WTC11 (cell line): ENCODE measurements at regions not wholly inside any gene's neighbourhood (a gene's known extent, or its start where the extent isn't known, plus 50 kb on each side); places are given as distances from the start of the nearest gene placed in this dataset.

Experiments
- ATAC-seq: fragments of 200-7000 bp; cut with Tn5 transposase; 2 replicates; pipeline ENCODE4 v1.10.0; 2021; ENCODE audit warnings: mild to moderate bottlenecking, moderate library complexity
- CTCF ChIA-PET: fragments of 300-600 bp; sonication (Branson Sonifier 250); formaldehyde crosslinking; loops from one replicate; lab custom pipeline; 2021; ENCODE audit warnings: antibody characterized with exemption; lab: Charles Lee
- POLR2A ChIA-PET: fragments of 350-600 bp; sonication (Branson Sonifier 250); formaldehyde crosslinking; loops from one replicate; lab custom pipeline; 2021; ENCODE audit warnings: antibody characterized with exemption; lab: Charles Lee
- DNase-seq: peaks from one replicate; pipeline ENCODE4 v3.0.0; 2021; ENCODE audit warnings: low spot score
- H3K27ac Mint-ChIP-seq: 2 replicates; pipeline ENCODE4 v1.8.0; 2021; ENCODE audit warnings: mixed read lengths
- H3K27me3 Mint-ChIP-seq: 2 replicates; pipeline ENCODE4 v1.8.0; 2021; ENCODE audit warnings: low read depth, mild to moderate bottlenecking, moderate library complexity, mixed read lengths
- H3K36me3 Mint-ChIP-seq: 2 replicates; pipeline ENCODE4 v1.8.0; 2021; ENCODE audit warnings: mixed read lengths
- H3K4me1 Mint-ChIP-seq: 2 replicates; pipeline ENCODE4 v1.8.0; 2022; ENCODE audit warnings: mixed read lengths
- H3K4me3 Mint-ChIP-seq: 2 replicates; pipeline ENCODE4 v1.8.0; 2021; ENCODE audit warnings: mild to moderate bottlenecking, moderate library complexity, mixed read lengths
- H3K9me3 Mint-ChIP-seq: 2 replicates; pipeline ENCODE4 v1.8.0; 2021; ENCODE audit warnings: mixed read lengths
- ELF4 ChIP-seq: sonication (generic); formaldehyde crosslinking; IDR thresholded peaks from 2 replicates; pipeline ENCODE4 v1.8.1; 2022; ENCODE audit warnings: low read depth, mild to moderate bottlenecking, moderate library complexity, missing genetic modification reagents
- ESRRA ChIP-seq: sonication (generic); formaldehyde crosslinking; IDR thresholded peaks from 2 replicates; pipeline ENCODE4 v1.8.1; 2022; ENCODE audit warnings: mild to moderate bottlenecking, missing genetic modification reagents, borderline replicate concordance
- FOXP1 ChIP-seq: sonication (generic); formaldehyde crosslinking; IDR thresholded peaks from 2 replicates; pipeline ENCODE4 v1.8.0; 2022; ENCODE audit warnings: missing genetic modification reagents, mild to moderate bottlenecking, moderate library complexity, borderline replicate concordance
- JAZF1 ChIP-seq: fragments of 250-450 bp; sonication (Bioruptor Pico); IDR thresholded peaks from 2 replicates; pipeline ENCODE4 v1.9.0; 2021; ENCODE audit warnings: moderate library complexity, mild to moderate bottlenecking, inconsistent platforms
- MYBL2 ChIP-seq: sonication (generic); formaldehyde crosslinking; IDR thresholded peaks from 2 replicates; pipeline ENCODE4 v1.8.1; 2023; ENCODE audit warnings: mild to moderate bottlenecking, moderate library complexity, missing genetic modification reagents
- RORB ChIP-seq: fragments of 250-450 bp; sonication (Bioruptor Pico); IDR thresholded peaks from 2 replicates; pipeline ENCODE4 v1.9.0; 2021; ENCODE audit warnings: mild to moderate bottlenecking
- SP1 ChIP-seq: sonication (generic); formaldehyde crosslinking; conservative IDR thresholded peaks from 2 replicates; pipeline ENCODE4 v1.8.1; 2022; ENCODE audit warnings: missing genetic modification reagents
- USF1 ChIP-seq: sonication (generic); formaldehyde crosslinking; IDR thresholded peaks from 2 replicates; pipeline ENCODE4 v1.8.0; 2022; ENCODE audit warnings: mild to moderate bottlenecking, missing genetic modification reagents
- ZMAT4 ChIP-seq: fragments of 250-450 bp; sonication (Bioruptor Pico); IDR thresholded peaks from 2 replicates; pipeline ENCODE4 v1.9.0; 2021; ENCODE audit warnings: mild to moderate bottlenecking
- ZNF121 ChIP-seq: sonication (generic); formaldehyde crosslinking; IDR thresholded peaks from 2 replicates; pipeline ENCODE4 v1.8.0; 2023; ENCODE audit warnings: missing genetic modification reagents
- ZNF138 ChIP-seq: sonication (generic); formaldehyde crosslinking; conservative IDR thresholded peaks from 2 replicates; pipeline ENCODE4 v1.8.1; 2022; ENCODE audit warnings: mild to moderate bottlenecking, moderate library complexity, missing genetic modification reagents
- TF ChIP-seq, protein P1 (sequence below): sonication (generic); formaldehyde crosslinking; IDR thresholded peaks from 2 replicates; pipeline ENCODE4 v1.8.1; 2023; ENCODE audit warnings: mild to moderate bottlenecking, missing genetic modification reagents
- TF ChIP-seq, protein P2 (sequence below): fragments of 250-450 bp; sonication (Bioruptor Pico); IDR thresholded peaks from 2 replicates; pipeline ENCODE4 v1.9.0; 2021; ENCODE audit warnings: mild to moderate bottlenecking
- TF ChIP-seq, protein P3 (sequence below): sonication (generic); formaldehyde crosslinking; IDR thresholded peaks from 2 replicates; pipeline ENCODE4 v1.8.1; 2022; ENCODE audit warnings: low read depth, mild to moderate bottlenecking, moderate library complexity, missing genetic modification reagents, borderline replicate concordance
- TF ChIP-seq, protein P4 (sequence below): fragments of 250-450 bp; sonication (Bioruptor Pico); IDR thresholded peaks from 2 replicates; pipeline ENCODE4 v1.9.0; 2021; ENCODE audit warnings: moderate library complexity, mild to moderate bottlenecking, inconsistent platforms, borderline replicate concordance
- TF ChIP-seq, protein P5 (sequence below): sonication (generic); formaldehyde crosslinking; IDR thresholded peaks from 2 replicates; pipeline ENCODE4 v1.8.1; 2023; ENCODE audit warnings: mild to moderate bottlenecking, missing genetic modification reagents, moderate library complexity
- TF ChIP-seq, protein P6 (sequence below): sonication (generic); formaldehyde crosslinking; conservative IDR thresholded peaks from 2 replicates; pipeline ENCODE4 v1.8.1; 2022; ENCODE audit warnings: mild to moderate bottlenecking, missing genetic modification reagents
- TF ChIP-seq, protein P7 (sequence below): sonication (generic); formaldehyde crosslinking; IDR thresholded peaks from 2 replicates; pipeline ENCODE4 v1.8.1; 2023; ENCODE audit warnings: mild to moderate bottlenecking, missing genetic modification reagents, moderate library complexity

DNA sequence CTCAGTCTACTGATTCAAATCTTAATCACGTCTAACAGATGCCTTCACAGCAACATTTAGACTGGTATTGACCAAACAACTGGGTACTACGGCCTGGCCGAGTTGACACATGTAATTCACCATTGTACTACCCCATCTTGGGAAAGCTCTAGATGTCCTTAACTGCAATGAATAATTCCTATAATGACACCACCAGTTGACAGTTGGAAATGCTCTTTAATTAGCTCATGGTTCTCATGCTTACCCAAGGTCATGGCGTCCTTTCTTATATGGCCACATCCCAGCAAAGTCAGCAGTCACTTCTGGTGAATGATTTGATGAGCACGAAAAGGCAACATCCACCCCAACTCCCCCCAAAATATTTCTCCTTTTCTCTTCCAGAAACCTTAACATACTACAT lies 150.9 kb downstream of the MYLK4 start:
- CTCF ChIA-PET, result no interaction called here

DNA sequence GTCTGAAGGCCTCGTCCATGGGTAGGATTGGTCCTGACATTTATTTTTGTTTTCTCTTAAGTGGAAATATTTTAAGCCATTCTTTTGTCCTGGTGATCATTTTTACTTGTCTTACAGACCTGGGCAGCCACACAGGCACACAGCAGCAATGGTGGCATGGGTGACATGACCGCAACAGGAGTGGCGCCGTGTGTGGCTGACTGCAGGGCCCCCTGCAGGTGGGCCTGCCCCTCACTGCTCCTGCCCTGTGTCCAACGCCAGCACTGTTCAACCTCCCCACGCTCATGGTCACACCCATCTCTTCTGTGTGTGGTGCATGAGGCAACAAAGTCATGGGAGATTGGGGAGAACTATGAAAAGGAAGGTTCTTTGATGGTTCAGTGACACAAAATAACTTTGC lies 151.9 kb downstream of the MYLK4 start:
- Mint-ChIP-seq H3K4me1 (no peaks in the 10 kb centered on the region), H3K9me3 (peaks cover 6% of the 10 kb centered on the region; the same call in 1 of the 2 replicates), H3K36me3 (no peaks in the 10 kb centered on the region), H3K27me3 (no peaks in the 10 kb centered on the region), H3K27ac (no peak overlapping the region), H3K4me3 (no peak overlapping the region)
- ATAC-seq (no peak), DNase-seq (no peak)
- ChIA-PET CTCF (no interaction called here), POLR2A (no interaction called here)
- TF ChIP-seq, protein P1, sequence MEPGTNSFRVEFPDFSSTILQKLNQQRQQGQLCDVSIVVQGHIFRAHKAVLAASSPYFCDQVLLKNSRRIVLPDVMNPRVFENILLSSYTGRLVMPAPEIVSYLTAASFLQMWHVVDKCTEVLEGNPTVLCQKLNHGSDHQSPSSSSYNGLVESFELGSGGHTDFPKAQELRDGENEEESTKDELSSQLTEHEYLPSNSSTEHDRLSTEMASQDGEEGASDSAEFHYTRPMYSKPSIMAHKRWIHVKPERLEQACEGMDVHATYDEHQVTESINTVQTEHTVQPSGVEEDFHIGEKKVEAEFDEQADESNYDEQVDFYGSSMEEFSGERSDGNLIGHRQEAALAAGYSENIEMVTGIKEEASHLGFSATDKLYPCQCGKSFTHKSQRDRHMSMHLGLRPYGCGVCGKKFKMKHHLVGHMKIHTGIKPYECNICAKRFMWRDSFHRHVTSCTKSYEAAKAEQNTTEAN, result no peak
- TF ChIP-seq FOXP1 (CRISPR knock-in tag), result no peak
- TF ChIP-seq JAZF1 (CRISPR knock-in tag), result no peak
- TF ChIP-seq ZNF121 (CRISPR knock-in tag), result no peak

More for the DNA sequence above, 150.9 kb downstream of the MYLK4 start:
- H3K4me3 Mint-ChIP-seq, result no peak overlapping the region
- peaks cover 6% of the 10 kb centered on the region; the same call in 1 of the 2 replicates for H3K9me3 Mint-ChIP-seq
- ATAC-seq (no peak), DNase-seq (no peak)
- no peaks in the 10 kb centered on the region for H3K4me1 Mint-ChIP-seq
- no peaks in the 10 kb centered on the region for H3K27me3 Mint-ChIP-seq
- no peak for TF ChIP-seq RORB (CRISPR knock-in tag)
- no peak for TF ChIP-seq ZMAT4 (CRISPR knock-in tag)
- no peak for TF ChIP-seq USF1 (CRISPR knock-in tag)
- TF ChIP-seq, protein P2, sequence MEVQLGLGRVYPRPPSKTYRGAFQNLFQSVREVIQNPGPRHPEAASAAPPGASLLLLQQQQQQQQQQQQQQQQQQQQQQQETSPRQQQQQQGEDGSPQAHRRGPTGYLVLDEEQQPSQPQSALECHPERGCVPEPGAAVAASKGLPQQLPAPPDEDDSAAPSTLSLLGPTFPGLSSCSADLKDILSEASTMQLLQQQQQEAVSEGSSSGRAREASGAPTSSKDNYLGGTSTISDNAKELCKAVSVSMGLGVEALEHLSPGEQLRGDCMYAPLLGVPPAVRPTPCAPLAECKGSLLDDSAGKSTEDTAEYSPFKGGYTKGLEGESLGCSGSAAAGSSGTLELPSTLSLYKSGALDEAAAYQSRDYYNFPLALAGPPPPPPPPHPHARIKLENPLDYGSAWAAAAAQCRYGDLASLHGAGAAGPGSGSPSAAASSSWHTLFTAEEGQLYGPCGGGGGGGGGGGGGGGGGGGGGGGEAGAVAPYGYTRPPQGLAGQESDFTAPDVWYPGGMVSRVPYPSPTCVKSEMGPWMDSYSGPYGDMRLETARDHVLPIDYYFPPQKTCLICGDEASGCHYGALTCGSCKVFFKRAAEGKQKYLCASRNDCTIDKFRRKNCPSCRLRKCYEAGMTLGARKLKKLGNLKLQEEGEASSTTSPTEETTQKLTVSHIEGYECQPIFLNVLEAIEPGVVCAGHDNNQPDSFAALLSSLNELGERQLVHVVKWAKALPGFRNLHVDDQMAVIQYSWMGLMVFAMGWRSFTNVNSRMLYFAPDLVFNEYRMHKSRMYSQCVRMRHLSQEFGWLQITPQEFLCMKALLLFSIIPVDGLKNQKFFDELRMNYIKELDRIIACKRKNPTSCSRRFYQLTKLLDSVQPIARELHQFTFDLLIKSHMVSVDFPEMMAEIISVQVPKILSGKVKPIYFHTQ, result no peak
- TF ChIP-seq, protein P3, sequence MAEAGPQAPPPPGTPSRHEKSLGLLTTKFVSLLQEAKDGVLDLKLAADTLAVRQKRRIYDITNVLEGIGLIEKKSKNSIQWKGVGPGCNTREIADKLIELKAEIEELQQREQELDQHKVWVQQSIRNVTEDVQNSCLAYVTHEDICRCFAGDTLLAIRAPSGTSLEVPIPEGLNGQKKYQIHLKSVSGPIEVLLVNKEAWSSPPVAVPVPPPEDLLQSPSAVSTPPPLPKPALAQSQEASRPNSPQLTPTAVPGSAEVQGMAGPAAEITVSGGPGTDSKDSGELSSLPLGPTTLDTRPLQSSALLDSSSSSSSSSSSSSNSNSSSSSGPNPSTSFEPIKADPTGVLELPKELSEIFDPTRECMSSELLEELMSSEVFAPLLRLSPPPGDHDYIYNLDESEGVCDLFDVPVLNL (CRISPR knock-in tag), result no peak
- TF ChIP-seq, protein P4, sequence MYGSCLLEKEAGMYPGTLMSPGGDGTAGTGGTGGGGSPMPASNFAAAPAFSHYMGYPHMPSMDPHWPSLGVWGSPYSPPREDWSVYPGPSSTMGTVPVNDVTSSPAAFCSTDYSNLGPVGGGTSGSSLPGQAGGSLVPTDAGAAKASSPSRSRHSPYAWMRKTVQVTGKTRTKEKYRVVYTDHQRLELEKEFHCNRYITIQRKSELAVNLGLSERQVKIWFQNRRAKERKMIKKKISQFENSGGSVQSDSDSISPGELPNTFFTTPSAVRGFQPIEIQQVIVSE (CRISPR knock-in tag), result no peak
- no peak for TF ChIP-seq MYBL2
- TF ChIP-seq SP1 (CRISPR knock-in tag), result no peak
- TF ChIP-seq, protein P5, sequence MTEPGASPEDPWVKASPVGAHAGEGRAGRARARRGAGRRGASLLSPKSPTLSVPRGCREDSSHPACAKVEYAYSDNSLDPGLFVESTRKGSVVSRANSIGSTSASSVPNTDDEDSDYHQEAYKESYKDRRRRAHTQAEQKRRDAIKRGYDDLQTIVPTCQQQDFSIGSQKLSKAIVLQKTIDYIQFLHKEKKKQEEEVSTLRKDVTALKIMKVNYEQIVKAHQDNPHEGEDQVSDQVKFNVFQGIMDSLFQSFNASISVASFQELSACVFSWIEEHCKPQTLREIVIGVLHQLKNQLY (CRISPR knock-in tag), result no peak
- TF ChIP-seq, protein P6, sequence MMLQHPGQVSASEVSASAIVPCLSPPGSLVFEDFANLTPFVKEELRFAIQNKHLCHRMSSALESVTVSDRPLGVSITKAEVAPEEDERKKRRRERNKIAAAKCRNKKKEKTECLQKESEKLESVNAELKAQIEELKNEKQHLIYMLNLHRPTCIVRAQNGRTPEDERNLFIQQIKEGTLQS, result no peak
- TF ChIP-seq, protein P7, sequence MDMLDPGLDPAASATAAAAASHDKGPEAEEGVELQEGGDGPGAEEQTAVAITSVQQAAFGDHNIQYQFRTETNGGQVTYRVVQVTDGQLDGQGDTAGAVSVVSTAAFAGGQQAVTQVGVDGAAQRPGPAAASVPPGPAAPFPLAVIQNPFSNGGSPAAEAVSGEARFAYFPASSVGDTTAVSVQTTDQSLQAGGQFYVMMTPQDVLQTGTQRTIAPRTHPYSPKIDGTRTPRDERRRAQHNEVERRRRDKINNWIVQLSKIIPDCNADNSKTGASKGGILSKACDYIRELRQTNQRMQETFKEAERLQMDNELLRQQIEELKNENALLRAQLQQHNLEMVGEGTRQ, result no peak
- no peak for TF ChIP-seq ELF4 (CRISPR knock-in tag)
- TF ChIP-seq ZNF138 (CRISPR knock-in tag), result no peak
- TF ChIP-seq ESRRA (CRISPR knock-in tag), result no peak
- H3K27ac Mint-ChIP-seq, result no peak overlapping the region
- no peaks in the 10 kb centered on the region for H3K36me3 Mint-ChIP-seq
- POLR2A ChIA-PET, result no interaction called here
